ENCODE measurements at regions not wholly inside any gene's neighbourhood (a gene's known extent, or its start where the extent isn't known, plus 50 kb on each side); places are given as distances from the start of the nearest gene placed in this dataset.

DNA sequence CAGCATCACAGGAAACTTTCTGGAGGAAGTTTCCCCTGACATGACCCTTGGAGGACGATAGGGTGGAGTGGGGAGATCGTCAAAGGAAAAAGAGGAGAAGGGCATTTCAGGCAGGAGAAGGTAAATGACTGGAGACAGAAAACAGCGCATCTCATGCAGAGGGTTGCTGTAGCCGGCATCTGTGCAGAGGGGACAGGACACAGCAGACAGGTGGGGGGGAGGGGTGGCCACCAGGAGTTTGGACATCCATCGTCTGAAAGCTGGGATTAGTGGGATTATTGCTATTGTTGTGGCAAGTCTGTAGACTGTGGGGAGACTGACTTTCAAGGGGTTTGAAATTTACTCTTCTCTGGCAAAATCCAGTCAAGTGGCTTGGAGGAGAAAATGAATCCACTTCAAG is 463.9 kb downstream of the OMA1 start:
- RAD21 ChIA-PET (ENCODE audit: unreplicated experiment) = interaction anchor here (0.8 to 2.1 kb wide), 2 partner anchors 25 to 829 kb away, joined by 3 to 9 read pairs; no protein-coding TSS in a partner anchor
- H3K9ac ChIP-seq (ENCODE audit: control insufficient read depth, insufficient read depth, low read length) = no peak overlapping the region
- SMC1A ChIA-PET (ENCODE audit: uncharacterized antibody, unreplicated experiment) = interaction anchor here (0.6 to 5.4 kb wide), 7 partner anchors 13 to 150 kb away, joined by 3 to 28 read pairs (median 4); no protein-coding TSS in a partner anchor
- H4K20me1 ChIP-seq (ENCODE audit: control insufficient read depth, insufficient read depth) = no peaks in the 10 kb centered on the region
- no peaks in the 10 kb centered on the region; a peak in 2 of 4 replicates for H3K27me3 ChIP-seq (replicated peaks in 1 of 2; ENCODE audit: control insufficient read depth in 2 of 2, insufficient read depth in 2 of 2, low read length in 1 of 2)
- intact Hi-C loops (cut with micrococcal nuclease; ENCODE audit: unreplicated experiment) (no loop called here), in situ Hi-C loops (cut with MboI) (no loop called here)
- H3K9me3 ChIP-seq (replicated peaks; ENCODE audit: control insufficient read depth, insufficient read depth, low read length) = no peaks in the 10 kb centered on the region
- H3K36me3 ChIP-seq (ENCODE audit: control insufficient read depth in 2 of 2, insufficient read depth in 2 of 2, low read length in 1 of 2) = no peaks in the 10 kb centered on the region
- ATAC-seq = no peak
- no peak overlapping the region for H3K4me3 ChIP-seq
- H3K4me1 ChIP-seq (ENCODE audit: control insufficient read depth, insufficient read depth, low read length) = no peaks in the 10 kb centered on the region
- CTCF ChIA-PET = interaction anchor here (1.5 kb wide), 1 partner anchor 11 kb away, joined by 5 read pairs; no protein-coding TSS in a partner anchor
- no peak for DNase-seq (ENCODE audit: low read depth, low spot score)
- H2AFZ ChIP-seq (ENCODE audit: control insufficient read depth, low read depth, low read length) = no peak overlapping the region
- 34% methylated on average over 5 of the region's 5 CpGs for WGBS (ENCODE audit: insufficient coverage, insufficient replicate concordance, low lambda C conversion rate, missing lambda C conversion rate)
- no peak overlapping the region for H3K27ac ChIP-seq (ENCODE audit: control insufficient read depth, insufficient read depth)
- no TSS peak for BruUV-seq (replicated peaks)
- no peak overlapping the region for H3K4me2 ChIP-seq (ENCODE audit: control insufficient read depth, insufficient read depth)
- FAIRE-seq = no peak
- POLR2A ChIA-PET = interaction anchor here (0.9 kb wide), 1 partner anchor 9 kb away, joined by 3 read pairs; no protein-coding TSS in a partner anchor
- H3K79me2 ChIP-seq (ENCODE audit: control insufficient read depth, insufficient read depth, low read length) = no peaks in the 10 kb centered on the region
- TF ChIP-seq NRF1 (conservative IDR thresholded peaks at IDR 0.05; ENCODE audit: low read depth, low read length) = no peak
- no peak for TF ChIP-seq BCLAF1 (IDR thresholded peaks at IDR 0.05)
- TF ChIP-seq ZBED1 (IDR thresholded peaks at IDR 0.05; ENCODE audit: borderline replicate concordance) = no peak
- TF ChIP-seq JUNB (IDR thresholded peaks at IDR 0.05) = no peak
- TF ChIP-seq RELB (IDR thresholded peaks at IDR 0.05; ENCODE audit: low read depth) = no peak
- TF ChIP-seq, protein P1, sequence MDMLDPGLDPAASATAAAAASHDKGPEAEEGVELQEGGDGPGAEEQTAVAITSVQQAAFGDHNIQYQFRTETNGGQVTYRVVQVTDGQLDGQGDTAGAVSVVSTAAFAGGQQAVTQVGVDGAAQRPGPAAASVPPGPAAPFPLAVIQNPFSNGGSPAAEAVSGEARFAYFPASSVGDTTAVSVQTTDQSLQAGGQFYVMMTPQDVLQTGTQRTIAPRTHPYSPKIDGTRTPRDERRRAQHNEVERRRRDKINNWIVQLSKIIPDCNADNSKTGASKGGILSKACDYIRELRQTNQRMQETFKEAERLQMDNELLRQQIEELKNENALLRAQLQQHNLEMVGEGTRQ (IDR thresholded peaks at IDR 0.05; ENCODE audit: borderline replicate concordance, low read depth, low read length) = no peak
- no peak for TF ChIP-seq MTA3 (IDR thresholded peaks at IDR 0.05; ENCODE audit: borderline replicate concordance, low read length)
- TF ChIP-seq NR2F1 (conservative IDR thresholded peaks at IDR 0.05) = no peak
- TF ChIP-seq ZNF24 (IDR thresholded peaks at IDR 0.05) = no peak
- TF ChIP-seq ZZZ3 (IDR thresholded peaks at IDR 0.05; ENCODE audit: control insufficient read depth, insufficient read length, low read depth) = no peak
- TF ChIP-seq EP300 (IDR thresholded peaks at IDR 0.05; ENCODE audit: borderline replicate concordance in 1 of 2, control insufficient read depth in 1 of 2, low read depth in 2 of 2, low read length in 2 of 2) = no peak
- TF ChIP-seq, protein P2, sequence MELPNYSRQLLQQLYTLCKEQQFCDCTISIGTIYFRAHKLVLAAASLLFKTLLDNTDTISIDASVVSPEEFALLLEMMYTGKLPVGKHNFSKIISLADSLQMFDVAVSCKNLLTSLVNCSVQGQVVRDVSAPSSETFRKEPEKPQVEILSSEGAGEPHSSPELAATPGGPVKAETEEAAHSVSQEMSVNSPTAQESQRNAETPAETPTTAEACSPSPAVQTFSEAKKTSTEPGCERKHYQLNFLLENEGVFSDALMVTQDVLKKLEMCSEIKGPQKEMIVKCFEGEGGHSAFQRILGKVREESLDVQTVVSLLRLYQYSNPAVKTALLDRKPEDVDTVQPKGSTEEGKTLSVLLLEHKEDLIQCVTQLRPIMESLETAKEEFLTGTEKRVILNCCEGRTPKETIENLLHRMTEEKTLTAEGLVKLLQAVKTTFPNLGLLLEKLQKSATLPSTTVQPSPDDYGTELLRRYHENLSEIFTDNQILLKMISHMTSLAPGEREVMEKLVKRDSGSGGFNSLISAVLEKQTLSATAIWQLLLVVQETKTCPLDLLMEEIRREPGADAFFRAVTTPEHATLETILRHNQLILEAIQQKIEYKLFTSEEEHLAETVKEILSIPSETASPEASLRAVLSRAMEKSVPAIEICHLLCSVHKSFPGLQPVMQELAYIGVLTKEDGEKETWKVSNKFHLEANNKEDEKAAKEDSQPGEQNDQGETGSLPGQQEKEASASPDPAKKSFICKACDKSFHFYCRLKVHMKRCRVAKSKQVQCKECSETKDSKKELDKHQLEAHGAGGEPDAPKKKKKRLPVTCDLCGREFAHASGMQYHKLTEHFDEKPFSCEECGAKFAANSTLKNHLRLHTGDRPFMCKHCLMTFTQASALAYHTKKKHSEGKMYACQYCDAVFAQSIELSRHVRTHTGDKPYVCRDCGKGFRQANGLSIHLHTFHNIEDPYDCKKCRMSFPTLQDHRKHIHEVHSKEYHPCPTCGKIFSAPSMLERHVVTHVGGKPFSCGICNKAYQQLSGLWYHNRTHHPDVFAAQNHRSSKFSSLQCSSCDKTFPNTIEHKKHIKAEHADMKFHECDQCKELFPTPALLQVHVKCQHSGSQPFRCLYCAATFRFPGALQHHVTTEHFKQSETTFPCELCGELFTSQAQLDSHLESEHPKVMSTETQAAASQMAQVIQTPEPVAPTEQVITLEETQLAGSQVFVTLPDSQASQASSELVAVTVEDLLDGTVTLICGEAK (IDR thresholded peaks at IDR 0.05; ENCODE audit: borderline replicate concordance) = no peak
- no peak for TF ChIP-seq ZSCAN29 (IDR thresholded peaks at IDR 0.05)

All from GM12878 (cell line).